ENCODE measurements at regions not wholly inside any gene's neighbourhood (a gene's known extent, or its start where the extent isn't known, plus 50 kb on each side); places are given as distances from the start of the nearest gene placed in this dataset.
A peak's percentile ranks its signal among the peaks of the same experiment; 100 is the strongest.

GRCh38 chr2:12605936-12606335, 110.8 kb upstream of the TRIB2 start:
- no peak overlapping the region for H2AFZ ChIP-seq (ENCODE audit: low read length)
- H3K4me2 ChIP-seq (ENCODE audit: insufficient read depth, low read length), result peak overlapping the region; percentile 71
- peaks cover 16% of the 10 kb centered on the region for H3K4me1 ChIP-seq (ENCODE audit: insufficient read depth, low read length)
- no peaks in the 10 kb centered on the region for H3K36me3 ChIP-seq (ENCODE audit: insufficient read depth, low read length)
- H3K79me2 ChIP-seq (ENCODE audit: insufficient read depth, low read length), result no peaks in the 10 kb centered on the region
- no peak for DNase-seq (ENCODE audit: insufficient read length, low spot score, missing footprints)
- H3K27ac ChIP-seq (ENCODE audit: low read depth, low read length), result peak overlapping the region; percentile 44
- no peak overlapping the region for H3K4me3 ChIP-seq (ENCODE audit: insufficient read depth, low read length)
- no peaks in the 10 kb centered on the region for H4K20me1 ChIP-seq (ENCODE audit: insufficient read depth, low read length)
- no peaks in the 10 kb centered on the region for H3K27me3 ChIP-seq (ENCODE audit: insufficient read depth, low read length)
- no peak for TF ChIP-seq CTCF (IDR thresholded peaks at IDR 0.05; ENCODE audit: extremely low read depth, low read depth, low read length)
- H3K9me3 ChIP-seq (ENCODE audit: low read depth, low read length), result no peaks in the 10 kb centered on the region

GRCh38 chr2:12606472-12607000, 110.2 kb upstream of the TRIB2 start:
- peak overlapping the region; percentile 71 for H3K4me2 ChIP-seq (ENCODE audit: insufficient read depth, low read length)
- peak overlapping the region; percentile 44 for H3K27ac ChIP-seq (ENCODE audit: low read depth, low read length)
- DNase-seq (ENCODE audit: insufficient read length, low spot score, missing footprints), result no peak
- H4K20me1 ChIP-seq (ENCODE audit: insufficient read depth, low read length), result no peaks in the 10 kb centered on the region
- H3K4me1 ChIP-seq (ENCODE audit: insufficient read depth, low read length), result peaks cover 16% of the 10 kb centered on the region
- H3K9me3 ChIP-seq (ENCODE audit: low read depth, low read length), result no peaks in the 10 kb centered on the region
- no peaks in the 10 kb centered on the region for H3K36me3 ChIP-seq (ENCODE audit: insufficient read depth, low read length)
- peak overlapping the region; percentile 24 for H3K4me3 ChIP-seq (ENCODE audit: insufficient read depth, low read length)
- H3K27me3 ChIP-seq (ENCODE audit: insufficient read depth, low read length), result no peaks in the 10 kb centered on the region
- peak; percentile 23 for TF ChIP-seq CTCF (IDR thresholded peaks at IDR 0.05; ENCODE audit: extremely low read depth, low read depth, low read length)
- no peaks in the 10 kb centered on the region for H3K79me2 ChIP-seq (ENCODE audit: insufficient read depth, low read length)
- peak overlapping the region; percentile 5 for H2AFZ ChIP-seq (ENCODE audit: low read length)

GRCh38 chr2:12607971-12608370, 108.8 kb upstream of the TRIB2 start:
- H3K36me3 ChIP-seq (ENCODE audit: insufficient read depth, low read length), result no peaks in the 10 kb centered on the region
- H3K27me3 ChIP-seq (ENCODE audit: insufficient read depth, low read length), result no peaks in the 10 kb centered on the region
- no peak overlapping the region for H3K4me3 ChIP-seq (ENCODE audit: insufficient read depth, low read length)
- H3K4me1 ChIP-seq (ENCODE audit: insufficient read depth, low read length), result peaks cover 16% of the 10 kb centered on the region
- H3K27ac ChIP-seq (ENCODE audit: low read depth, low read length), result no peak overlapping the region
- TF ChIP-seq CTCF (IDR thresholded peaks at IDR 0.05; ENCODE audit: extremely low read depth, low read depth, low read length), result no peak
- H3K79me2 ChIP-seq (ENCODE audit: insufficient read depth, low read length), result no peaks in the 10 kb centered on the region
- no peaks in the 10 kb centered on the region for H3K9me3 ChIP-seq (ENCODE audit: low read depth, low read length)
- no peaks in the 10 kb centered on the region for H4K20me1 ChIP-seq (ENCODE audit: insufficient read depth, low read length)
- no peak for DNase-seq (ENCODE audit: insufficient read length, low spot score, missing footprints)
- H3K4me2 ChIP-seq (ENCODE audit: insufficient read depth, low read length), result no peak overlapping the region
- H2AFZ ChIP-seq (ENCODE audit: low read length), result no peak overlapping the region

- H3K4me3 ChIP-seq (ENCODE audit: insufficient read depth, low read length), result no peak overlapping the region
- TF ChIP-seq CTCF (IDR thresholded peaks at IDR 0.05; ENCODE audit: extremely low read depth, low read depth, low read length), result no peak
- DNase-seq (ENCODE audit: insufficient read length, low spot score, missing footprints), result no peak
- H2AFZ ChIP-seq (ENCODE audit: low read length), result no peak overlapping the region
- H3K27me3 ChIP-seq (ENCODE audit: insufficient read depth, low read length), result no peaks in the 10 kb centered on the region
- H3K9me3 ChIP-seq (ENCODE audit: low read depth, low read length), result no peaks in the 10 kb centered on the region
- H4K20me1 ChIP-seq (ENCODE audit: insufficient read depth, low read length), result no peaks in the 10 kb centered on the region
- no peak overlapping the region for H3K4me2 ChIP-seq (ENCODE audit: insufficient read depth, low read length)
- peaks cover 16% of the 10 kb centered on the region for H3K4me1 ChIP-seq (ENCODE audit: insufficient read depth, low read length)
- H3K79me2 ChIP-seq (ENCODE audit: insufficient read depth, low read length), result no peaks in the 10 kb centered on the region
- H3K27ac ChIP-seq (ENCODE audit: low read depth, low read length), result no peak overlapping the region
- no peaks in the 10 kb centered on the region for H3K36me3 ChIP-seq (ENCODE audit: insufficient read depth, low read length)
Measured at GRCh38 chr2:12610314-12610713, 106.4 kb upstream of the TRIB2 start.
